ENCODE measurements at regions not wholly inside any gene's neighbourhood (a gene's known extent, or its start where the extent isn't known, plus 50 kb on each side); places are given as distances from the start of the nearest gene placed in this dataset.

GRCh38 chr1:55300975-55301374 lies 85.8 kb upstream of the USP24 start:
- TF ChIP-seq POLR2AphosphoS5 (IDR thresholded peaks at IDR 0.05) = no peak
- TF ChIP-seq CTCF (IDR thresholded peaks at IDR 0.05) = no peak
- no peak for TF ChIP-seq POLR2A (IDR thresholded peaks at IDR 0.05)
